IPS DF 6.9 (cell line): ENCODE measurements at regions not wholly inside any gene's neighbourhood (a gene's known extent, or its start where the extent isn't known, plus 50 kb on each side); places are given as distances from the start of the nearest gene placed in this dataset.

Source experiments
- DNase-seq: peaks from one replicate; pipeline ENCODE4 v3.0.0-alpha.2; 2013; ENCODE audit warnings: low read depth, low spot score
- H3K27ac ChIP-seq: one replicate; pipeline ENCODE4 v1.5.1; 2013; ENCODE audit warnings: low read length, control low read depth
- H3K27me3 ChIP-seq: 2 replicates; pipeline ENCODE4 v1.6.1; 2013; ENCODE audit warnings: mild to moderate bottlenecking, low read length; ENCODE audit not compliant: control insufficient read depth, insufficient read depth
- H3K36me3 ChIP-seq: 2 replicates; pipeline ENCODE4 v1.6.1; 2013; ENCODE audit warnings: low read length; ENCODE audit not compliant: control insufficient read depth, insufficient read depth
- H3K4me1 ChIP-seq: 2 replicates; pipeline ENCODE4 v1.6.1; 2013; ENCODE audit warnings: low read length; ENCODE audit not compliant: control insufficient read depth, insufficient read depth
- H3K4me3 ChIP-seq: 2 replicates; pipeline ENCODE4 v1.5.1; 2013; ENCODE audit warnings: mild to moderate bottlenecking, low read length
- H3K9me3 ChIP-seq: 2 replicates; pipeline ENCODE4 v1.6.1; 2013; ENCODE audit warnings: low read length, inconsistent platforms; ENCODE audit not compliant: control insufficient read depth, insufficient read depth
- WGBS: extraction: QIAGEN DNeasy Blood & Tissue Kit; methylation state at CpG from one replicate; pipeline ENCODE4 v1.1.7; 2013; ENCODE audit warnings: mixed read lengths, missing lambda C conversion rate; ENCODE audit not compliant: insufficient read length, insufficient coverage; 5-methylcytosine and 5-hydroxymethylcytosine counted together

DNA sequence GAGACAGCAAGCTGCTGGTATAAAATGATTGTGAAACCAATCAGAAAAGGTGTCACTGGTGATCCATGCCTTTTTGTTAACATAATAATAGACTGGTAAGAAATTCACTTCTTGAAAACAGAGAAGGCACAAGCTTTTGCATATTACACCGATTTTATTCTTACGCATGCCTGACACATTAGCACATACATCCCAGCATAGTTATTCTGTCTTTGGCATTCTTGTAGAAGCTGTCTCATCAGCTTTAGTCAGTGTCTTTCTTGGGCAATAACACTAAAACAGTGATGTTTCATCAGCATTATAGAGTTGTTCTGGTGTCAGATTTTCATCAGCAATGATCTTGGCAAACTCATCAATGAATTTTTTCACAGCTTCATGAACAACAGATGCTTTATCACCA lies 283.4 kb upstream of the TMTC1 start:
- DNase-seq, result no peak
- WGBS, result no CpG with 5 or more reads among the region's 2 CpGs
- Histone ChIP-seq H3K9me3 (no peaks in the 10 kb centered on the region), H3K4me1 (no peaks in the 10 kb centered on the region), H3K4me3 (no peak overlapping the region), H3K27me3 (no peaks in the 10 kb centered on the region), H3K27ac (no peak overlapping the region), H3K36me3 (no peaks in the 10 kb centered on the region)

DNA sequence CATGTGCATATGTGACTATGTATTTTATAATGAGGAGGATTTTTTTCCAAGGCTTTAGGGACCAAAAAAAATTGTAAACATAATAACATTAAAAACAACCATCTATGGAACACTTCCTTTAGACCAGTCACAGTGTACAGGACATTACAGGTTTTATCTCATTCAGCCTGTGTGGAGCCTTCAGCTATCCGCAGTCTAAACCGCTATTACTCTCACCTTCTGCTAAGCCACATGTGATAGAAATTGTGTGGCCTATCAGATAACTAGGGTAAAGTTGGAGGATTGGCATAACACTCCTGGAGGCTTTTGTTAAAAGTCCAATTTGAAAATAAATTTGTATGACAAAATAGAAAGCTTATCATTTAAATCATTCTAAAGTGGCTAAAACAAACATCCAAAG lies 281.2 kb upstream of the TMTC1 start:
- no peaks in the 10 kb centered on the region for H3K27me3 ChIP-seq
- no peaks in the 10 kb centered on the region for H3K4me1 ChIP-seq
- DNase-seq, result no peak
- no peaks in the 10 kb centered on the region for H3K9me3 ChIP-seq
- no peaks in the 10 kb centered on the region for H3K36me3 ChIP-seq
- no peak overlapping the region for H3K4me3 ChIP-seq
- WGBS, result no CpG with 5 or more reads among the region's 2 CpGs
- H3K27ac ChIP-seq, result no peak overlapping the region

DNA sequence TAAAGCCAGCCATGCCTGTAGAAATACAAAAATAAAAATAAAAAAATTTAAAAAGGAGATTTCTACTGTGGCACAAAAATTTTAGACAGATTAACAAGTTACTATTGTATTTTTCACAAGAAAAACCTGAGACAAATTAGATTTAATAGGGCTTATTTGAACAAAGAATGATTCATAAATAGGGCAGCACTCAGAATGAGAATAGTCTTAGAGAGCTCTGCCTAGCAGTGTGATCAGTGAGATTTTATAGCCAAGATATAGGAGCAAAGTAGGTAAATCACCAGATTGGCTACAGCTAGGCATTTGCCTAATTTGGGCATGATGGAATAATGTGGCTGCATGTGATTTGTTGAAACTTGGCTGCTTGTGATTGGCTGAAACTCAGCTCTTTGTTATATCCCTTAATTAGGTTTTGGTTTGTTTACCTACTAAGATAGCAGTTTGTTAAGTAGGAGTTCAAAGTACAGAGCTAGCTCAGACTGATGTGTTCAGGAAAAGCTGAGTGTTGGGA lies 279.7 kb upstream of the TMTC1 start:
- Histone ChIP-seq H3K36me3 (no peaks in the 10 kb centered on the region), H3K4me3 (no peak overlapping the region), H3K4me1 (no peaks in the 10 kb centered on the region), H3K27ac (no peak overlapping the region), H3K9me3 (no peaks in the 10 kb centered on the region), H3K27me3 (no peaks in the 10 kb centered on the region)
- no peak for DNase-seq

DNA sequence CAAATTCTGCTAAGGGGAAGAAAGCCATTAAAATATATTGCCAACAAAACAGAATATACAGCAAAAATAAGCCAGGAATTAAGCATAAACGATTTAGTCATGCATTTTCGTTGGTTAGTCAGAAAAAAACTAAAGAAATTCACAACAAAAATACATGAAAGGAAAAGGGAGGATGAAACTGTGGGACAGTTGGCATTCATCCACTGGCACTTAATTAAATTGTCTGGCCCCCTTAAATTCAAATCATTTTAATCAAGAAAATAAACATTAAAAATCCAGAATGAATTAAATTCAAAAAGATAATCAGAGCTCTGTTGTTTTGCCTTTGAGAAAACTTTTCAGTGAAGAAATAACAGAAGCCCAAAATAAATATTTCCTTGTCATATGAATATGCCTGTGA lies 264.6 kb upstream of the TMTC1 start:
- Histone ChIP-seq H3K4me3 (no peak overlapping the region), H3K9me3 (no peaks in the 10 kb centered on the region), H3K27ac (no peak overlapping the region), H3K36me3 (peaks cover 2% of the 10 kb centered on the region; the same call in 1 of the 2 replicates), H3K4me1 (peaks cover 2% of the 10 kb centered on the region), H3K27me3 (no peaks in the 10 kb centered on the region)
- DNase-seq, result no peak
- no CpG with 5 or more reads among the region's 2 CpGs for WGBS

DNA sequence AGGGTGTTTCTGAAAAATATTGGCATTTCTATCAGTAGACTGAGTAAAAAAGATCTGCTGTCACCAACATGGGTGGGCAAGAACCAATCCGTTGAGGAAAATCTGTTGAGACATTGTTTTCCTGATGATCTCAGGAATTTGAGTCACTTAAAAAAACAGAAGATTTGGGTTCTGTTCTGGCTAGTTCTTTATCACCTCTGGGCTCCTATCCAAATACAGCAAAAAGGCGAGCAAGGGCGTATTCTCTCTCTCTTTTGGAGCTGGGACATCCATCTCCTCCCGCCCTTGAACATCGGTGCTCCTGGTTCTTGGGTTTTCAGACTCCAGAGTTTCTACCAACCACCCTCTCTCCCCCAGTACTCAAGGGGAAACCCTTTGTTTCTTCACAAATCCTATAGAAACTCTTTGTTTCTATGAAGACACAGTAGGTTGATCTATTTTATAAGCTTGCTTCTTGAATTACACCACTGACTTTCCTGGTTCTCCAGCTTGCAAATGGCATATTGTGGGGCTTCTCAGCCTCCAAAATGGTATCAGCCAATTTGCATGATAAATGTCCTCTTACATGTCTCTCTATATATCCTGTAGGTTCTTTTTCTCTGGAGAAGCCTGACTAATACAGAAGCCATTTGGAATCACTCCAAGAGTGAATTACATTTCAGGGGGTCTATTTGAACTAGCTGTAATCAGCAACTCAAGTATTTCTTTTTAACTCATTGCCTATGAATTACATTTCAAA lies 263.9 kb upstream of the TMTC1 start:
- Histone ChIP-seq H3K4me3 (no peak overlapping the region), H3K4me1 (peaks cover 2% of the 10 kb centered on the region), H3K27me3 (no peaks in the 10 kb centered on the region), H3K27ac (no peak overlapping the region), H3K36me3 (peaks cover 2% of the 10 kb centered on the region; the same call in 1 of the 2 replicates), H3K9me3 (no peaks in the 10 kb centered on the region)
- no peak for DNase-seq
- no CpG with 5 or more reads among the region's 5 CpGs for WGBS

DNA sequence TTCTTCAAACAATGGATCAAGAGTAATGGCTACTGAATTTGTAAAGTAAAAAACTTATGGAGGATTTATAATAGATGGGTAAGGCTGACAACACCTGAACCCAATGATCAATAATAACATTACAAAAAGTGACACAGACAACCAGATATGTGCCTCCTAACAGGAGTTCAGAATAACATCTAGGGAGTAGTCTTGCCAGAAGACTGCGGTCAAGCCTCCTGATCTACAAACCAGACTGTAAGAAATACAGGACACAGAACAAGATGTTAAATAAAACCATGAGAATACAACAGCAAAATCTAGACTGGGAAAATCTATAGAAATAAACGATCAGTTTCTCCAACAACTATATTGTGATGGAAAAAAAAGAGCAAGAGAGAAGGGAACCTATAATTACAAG lies 262.6 kb upstream of the TMTC1 start:
- H3K4me1 ChIP-seq, result peaks cover 2% of the 10 kb centered on the region
- no peak for DNase-seq
- WGBS, result no CpG with 5 or more reads among the region's 2 CpGs

DNA sequence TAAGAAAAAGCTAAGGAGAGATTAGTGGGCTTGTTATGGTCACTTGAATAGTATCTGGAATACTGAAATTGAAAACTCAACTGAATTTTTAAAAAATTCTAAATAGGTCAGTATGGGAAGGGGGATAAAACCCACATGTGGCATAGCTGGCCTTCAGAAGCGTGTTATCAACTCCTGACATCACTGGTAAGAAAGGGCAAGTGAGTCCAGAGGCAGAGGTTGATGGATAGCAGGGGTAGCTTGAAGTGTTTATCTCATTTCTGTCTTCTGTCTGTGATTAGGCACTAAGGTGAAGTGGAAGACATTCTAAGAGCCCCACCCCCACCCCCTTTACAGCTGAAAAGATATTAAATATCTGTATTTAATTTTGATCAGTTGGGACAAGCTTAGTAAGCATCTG lies 261.4 kb upstream of the TMTC1 start:
- H3K4me3 ChIP-seq, result no peak overlapping the region
- H3K9me3 ChIP-seq, result no peaks in the 10 kb centered on the region
- peaks cover 2% of the 10 kb centered on the region; the same call in 1 of the 2 replicates for H3K36me3 ChIP-seq
- no peaks in the 10 kb centered on the region for H3K27me3 ChIP-seq
- no CpG with 5 or more reads among the region's 1 CpG for WGBS
- no peak for DNase-seq
- H3K4me1 ChIP-seq, result peaks cover 2% of the 10 kb centered on the region
- H3K27ac ChIP-seq, result no peak overlapping the region

More for the DNA sequence above, 262.6 kb upstream of the TMTC1 start:
- H3K27ac ChIP-seq, result no peak overlapping the region
- H3K36me3 ChIP-seq, result peaks cover 2% of the 10 kb centered on the region; the same call in 1 of the 2 replicates
- H3K27me3 ChIP-seq, result no peaks in the 10 kb centered on the region
- H3K4me3 ChIP-seq, result no peak overlapping the region
- H3K9me3 ChIP-seq, result no peaks in the 10 kb centered on the region

DNA sequence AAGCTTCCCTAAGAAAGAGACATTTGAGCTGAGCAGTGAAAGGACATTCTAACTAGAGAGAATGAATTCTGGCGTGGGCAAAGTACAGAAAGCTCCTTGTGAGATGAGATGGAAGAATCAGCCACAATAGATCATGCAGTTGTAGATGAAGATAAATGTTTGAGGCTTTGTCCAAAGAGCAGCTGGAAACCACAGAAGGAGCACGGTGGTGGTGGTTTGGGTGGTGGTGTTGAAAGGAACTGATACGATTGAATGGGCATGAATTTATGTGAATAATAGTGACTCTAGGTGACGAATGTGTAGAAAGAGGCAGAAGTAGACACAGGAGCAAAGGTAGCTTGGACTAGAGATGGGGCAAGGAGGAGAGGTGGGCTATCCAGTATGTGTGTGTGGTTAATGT lies 260.5 kb upstream of the TMTC1 start:
- WGBS, result no CpG with 5 or more reads among the region's 4 CpGs
- Histone ChIP-seq H3K27me3 (no peaks in the 10 kb centered on the region), H3K9me3 (no peaks in the 10 kb centered on the region), H3K4me1 (peaks cover 2% of the 10 kb centered on the region), H3K27ac (no peak overlapping the region), H3K4me3 (no peak overlapping the region), H3K36me3 (peaks cover 2% of the 10 kb centered on the region; the same call in 1 of the 2 replicates)
- no peak for DNase-seq

DNA sequence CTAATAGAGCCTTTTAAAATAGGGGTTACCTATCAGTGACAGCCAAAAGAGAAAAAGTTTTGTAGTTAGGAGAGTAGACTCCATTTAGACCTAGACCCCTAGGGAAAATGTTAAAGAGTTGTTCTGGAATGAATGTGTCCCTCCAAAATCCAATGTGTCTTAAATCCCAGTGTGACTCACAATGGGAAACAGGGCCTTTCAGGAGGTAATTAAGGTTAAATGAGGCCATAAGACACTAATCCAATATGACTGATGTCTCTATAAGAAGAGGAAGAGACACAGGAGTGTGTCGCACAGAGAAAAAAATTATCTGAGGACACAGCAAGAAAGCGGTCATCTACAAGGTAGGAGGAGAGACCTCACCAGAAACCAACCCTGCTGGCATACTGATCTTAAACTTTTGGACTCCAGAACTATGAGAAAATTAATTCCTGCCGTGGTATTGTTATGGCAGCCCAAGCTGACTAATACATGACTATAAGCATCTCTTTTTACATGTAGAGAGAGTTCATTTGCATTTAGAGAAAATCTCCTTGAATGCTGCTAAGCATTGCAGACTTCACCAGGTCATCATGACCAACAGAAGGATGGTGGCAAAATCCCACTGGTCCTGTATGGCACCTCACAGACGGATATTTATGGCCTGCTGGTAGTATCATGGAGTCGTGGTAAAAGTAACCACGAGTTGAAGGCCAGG lies 259.6 kb upstream of the TMTC1 start:
- H3K36me3 ChIP-seq, result no peaks in the 10 kb centered on the region
- WGBS, result no CpG with 5 or more reads among the region's 6 CpGs

DNA sequence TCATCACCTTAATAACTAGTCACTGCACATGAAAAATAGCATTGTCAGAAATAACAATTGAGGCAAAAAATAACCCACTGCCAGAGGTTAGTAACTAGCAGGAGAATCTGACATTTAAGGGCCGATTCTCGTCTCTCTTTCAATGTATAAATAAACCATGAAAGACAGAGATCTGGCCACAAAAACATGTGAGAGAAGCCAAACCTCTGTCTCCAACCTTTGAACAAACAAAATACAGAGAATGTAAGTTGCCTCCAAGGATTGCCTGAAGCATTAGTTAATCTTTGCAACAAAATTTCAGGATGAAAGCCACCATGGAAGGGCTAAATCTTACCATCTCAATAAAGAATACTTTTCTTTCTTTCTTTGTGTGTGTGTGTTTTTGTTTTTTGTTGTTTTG lies 257.4 kb upstream of the TMTC1 start:
- no peak for DNase-seq
- WGBS, result no CpG with 5 or more reads among the region's 2 CpGs
- no peak overlapping the region for H3K27ac ChIP-seq
- H3K9me3 ChIP-seq, result no peaks in the 10 kb centered on the region
- no peaks in the 10 kb centered on the region for H3K27me3 ChIP-seq
- H3K4me3 ChIP-seq, result no peak overlapping the region
- H3K4me1 ChIP-seq, result no peaks in the 10 kb centered on the region
- H3K36me3 ChIP-seq, result no peaks in the 10 kb centered on the region

More for the DNA sequence above, 259.6 kb upstream of the TMTC1 start:
- Histone ChIP-seq H3K4me3 (no peak overlapping the region), H3K4me1 (no peaks in the 10 kb centered on the region; the same call in 1 of the 2 replicates), H3K9me3 (no peaks in the 10 kb centered on the region), H3K27ac (no peak overlapping the region), H3K27me3 (no peaks in the 10 kb centered on the region)
- DNase-seq, result no peak
